ENCODE measurements at regions not wholly inside any gene's neighbourhood (a gene's known extent, or its start where the extent isn't known, plus 50 kb on each side); places are given as distances from the start of the nearest gene placed in this dataset.

- intact Hi-C loops (cut with DNase I): no loop called here
- no peak for DNase-seq (ENCODE audit: low spot score)
These were observed 164.4 kb downstream of the CDH26 start for GRCh38 chr20:60122671-60123070.

- DNase-seq (ENCODE audit: low spot score): no peak
- intact Hi-C loops (cut with DNase I): no loop called here
These were observed 164.9 kb downstream of the CDH26 start for GRCh38 chr20:60123096-60123495.

GRCh38 chr20:60123652-60124051, 165.4 kb downstream of the CDH26 start:
- no peak for DNase-seq (ENCODE audit: low spot score)
- intact Hi-C loops (cut with DNase I): no loop called here

- intact Hi-C loops (cut with DNase I): no loop called here
- no peak for DNase-seq (ENCODE audit: low spot score)
These were observed 166.7 kb downstream of the CDH26 start for GRCh38 chr20:60124776-60125381.

GRCh38 chr20:60125513-60125912, 167.3 kb downstream of the CDH26 start:
- intact Hi-C loops (cut with DNase I): no loop called here
- DNase-seq (ENCODE audit: low spot score): no peak

- intact Hi-C loops (cut with DNase I): no loop called here
- no peak for DNase-seq (ENCODE audit: low spot score)
These were observed 168.8 kb downstream of the CDH26 start for GRCh38 chr20:60126975-60127374.

- intact Hi-C loops (cut with DNase I): no loop called here
- DNase-seq (ENCODE audit: low spot score): no peak
These were observed 173.2 kb downstream of the CDH26 start for GRCh38 chr20:60131375-60131774.

- no peak for DNase-seq (ENCODE audit: low spot score)
- intact Hi-C loops (cut with DNase I): no loop called here
These were observed 174.1 kb downstream of the CDH26 start for GRCh38 chr20:60132162-60132826.

GRCh38 chr20:60132827-60133670, 174.8 kb downstream of the CDH26 start:
- intact Hi-C loops (cut with DNase I): no loop called here
- no peak for DNase-seq (ENCODE audit: low spot score)

GRCh38 chr20:60135276-60135675, 177.1 kb downstream of the CDH26 start:
- no peak for DNase-seq (ENCODE audit: low spot score)
- intact Hi-C loops (cut with DNase I): no loop called here

GRCh38 chr20:60136645-60137401, 178.6 kb downstream of the CDH26 start:
- intact Hi-C loops (cut with DNase I): no loop called here
- no peak for DNase-seq (ENCODE audit: low spot score)

- DNase-seq (ENCODE audit: low spot score): no peak
- intact Hi-C loops (cut with DNase I): no loop called here
These were observed 179.5 kb downstream of the CDH26 start for GRCh38 chr20:60137657-60138245.

GRCh38 chr20:60138256-60139220, 180.3 kb downstream of the CDH26 start:
- peak; percentile 88 for DNase-seq (ENCODE audit: low spot score)
- intact Hi-C loops (cut with DNase I): no loop called here

GRCh38 chr20:60139663-60140446, 181.6 kb downstream of the CDH26 start:
- intact Hi-C loops (cut with DNase I): no loop called here
- DNase-seq (ENCODE audit: low spot score): no peak

- no peak for DNase-seq (ENCODE audit: low spot score)
- intact Hi-C loops (cut with DNase I): no loop called here
These were observed 184.4 kb downstream of the CDH26 start for GRCh38 chr20:60142587-60142986.

GRCh38 chr20:60143261-60143842, 185.1 kb downstream of the CDH26 start:
- DNase-seq (ENCODE audit: low spot score): no peak
- intact Hi-C loops (cut with DNase I): no loop called here

GRCh38 chr20:60144404-60144803, 186.2 kb downstream of the CDH26 start:
- no peak for DNase-seq (ENCODE audit: low spot score)
- intact Hi-C loops (cut with DNase I): no loop called here

Data from posterior vena cava (tissue), 2 donors.